ENCODE measurements at regions not wholly inside any gene's neighbourhood (a gene's known extent, or its start where the extent isn't known, plus 50 kb on each side); places are given as distances from the start of the nearest gene placed in this dataset.

DNA sequence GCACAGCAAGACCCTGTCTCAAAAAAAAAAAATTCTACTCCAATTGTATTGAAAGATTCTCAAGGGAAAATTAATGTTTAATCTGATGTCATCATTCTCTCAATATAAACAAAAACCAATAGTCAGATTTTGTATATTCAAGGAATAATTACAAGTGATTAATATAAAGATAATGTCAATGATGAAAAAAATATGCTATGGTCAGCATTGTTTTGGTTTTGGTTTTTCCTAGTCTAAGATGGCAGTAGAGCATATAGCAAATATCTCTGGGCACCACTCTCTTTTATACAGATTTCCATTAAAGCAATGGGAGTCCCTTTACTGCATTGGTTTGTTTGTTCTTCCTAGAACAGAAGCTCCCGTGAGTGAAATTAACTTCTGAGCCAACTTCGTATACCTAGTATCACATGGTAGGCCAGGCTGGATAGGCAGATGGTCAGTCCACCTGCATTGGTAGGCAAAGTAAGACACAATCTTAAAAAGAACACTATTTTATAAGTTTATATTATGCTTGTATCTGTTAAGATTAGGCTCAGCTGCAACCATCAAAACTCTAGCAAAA lies 523.8 kb upstream of the JARID2 start:
- Histone ChIP-seq H3K9me3 (no peaks in the 10 kb centered on the region), H3K36me3 (ENCODE audit: low read depth, missing control alignments) (no peaks in the 10 kb centered on the region), H3K27ac (no peak overlapping the region), H3K4me1 (no peaks in the 10 kb centered on the region), H3K27me3 (no peaks in the 10 kb centered on the region), H3K4me3 (no peak overlapping the region)
- DNase-seq: no peak
- intact Hi-C loops (cut with DNase I; ENCODE audit: low total_unique reads): no loop called here
- WGBS, 2 donors: 84 to 93% methylated on average over 2 of the region's 2 CpGs
- TF ChIP-seq POLR2A (IDR thresholded peaks at IDR 0.05): no peak
- TF ChIP-seq, protein P1, sequence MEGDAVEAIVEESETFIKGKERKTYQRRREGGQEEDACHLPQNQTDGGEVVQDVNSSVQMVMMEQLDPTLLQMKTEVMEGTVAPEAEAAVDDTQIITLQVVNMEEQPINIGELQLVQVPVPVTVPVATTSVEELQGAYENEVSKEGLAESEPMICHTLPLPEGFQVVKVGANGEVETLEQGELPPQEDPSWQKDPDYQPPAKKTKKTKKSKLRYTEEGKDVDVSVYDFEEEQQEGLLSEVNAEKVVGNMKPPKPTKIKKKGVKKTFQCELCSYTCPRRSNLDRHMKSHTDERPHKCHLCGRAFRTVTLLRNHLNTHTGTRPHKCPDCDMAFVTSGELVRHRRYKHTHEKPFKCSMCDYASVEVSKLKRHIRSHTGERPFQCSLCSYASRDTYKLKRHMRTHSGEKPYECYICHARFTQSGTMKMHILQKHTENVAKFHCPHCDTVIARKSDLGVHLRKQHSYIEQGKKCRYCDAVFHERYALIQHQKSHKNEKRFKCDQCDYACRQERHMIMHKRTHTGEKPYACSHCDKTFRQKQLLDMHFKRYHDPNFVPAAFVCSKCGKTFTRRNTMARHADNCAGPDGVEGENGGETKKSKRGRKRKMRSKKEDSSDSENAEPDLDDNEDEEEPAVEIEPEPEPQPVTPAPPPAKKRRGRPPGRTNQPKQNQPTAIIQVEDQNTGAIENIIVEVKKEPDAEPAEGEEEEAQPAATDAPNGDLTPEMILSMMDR (IDR thresholded peaks at IDR 0.05): no peak

DNA sequence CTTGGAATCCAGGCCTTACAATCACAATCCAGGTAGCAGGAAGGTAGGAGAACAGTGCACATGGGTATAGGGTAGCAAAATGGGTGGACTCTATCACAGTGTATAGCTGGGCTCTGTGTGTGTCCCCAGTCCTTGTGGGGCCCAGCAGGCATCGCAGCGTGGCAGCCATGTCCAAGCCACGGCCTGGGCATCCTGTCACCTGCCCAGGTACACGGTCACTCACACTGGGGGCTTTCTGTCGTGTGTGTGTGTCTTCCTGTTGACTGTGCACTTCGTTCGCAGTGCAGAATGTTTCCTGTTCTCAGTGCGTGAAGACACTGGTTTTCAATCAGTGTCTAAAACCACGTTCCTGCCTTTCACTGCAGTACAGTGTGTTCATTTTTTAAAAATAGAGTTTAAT lies 523.2 kb upstream of the JARID2 start:
- H3K9me3 ChIP-seq: no peaks in the 10 kb centered on the region
- H3K36me3 ChIP-seq (ENCODE audit: low read depth, missing control alignments): no peaks in the 10 kb centered on the region
- no peak overlapping the region for H3K27ac ChIP-seq
- WGBS, 2 donors: 69 to 87% methylated on average over 9 of the region's 9 CpGs
- TF ChIP-seq POLR2A (IDR thresholded peaks at IDR 0.05): no peak
- TF ChIP-seq, protein P1 (IDR thresholded peaks at IDR 0.05): no peak
- intact Hi-C loops (cut with DNase I; ENCODE audit: low total_unique reads): no loop called here
- H3K4me1 ChIP-seq: no peaks in the 10 kb centered on the region
- H3K4me3 ChIP-seq: no peak overlapping the region
- H3K27me3 ChIP-seq: no peaks in the 10 kb centered on the region
- no peak for DNase-seq

DNA sequence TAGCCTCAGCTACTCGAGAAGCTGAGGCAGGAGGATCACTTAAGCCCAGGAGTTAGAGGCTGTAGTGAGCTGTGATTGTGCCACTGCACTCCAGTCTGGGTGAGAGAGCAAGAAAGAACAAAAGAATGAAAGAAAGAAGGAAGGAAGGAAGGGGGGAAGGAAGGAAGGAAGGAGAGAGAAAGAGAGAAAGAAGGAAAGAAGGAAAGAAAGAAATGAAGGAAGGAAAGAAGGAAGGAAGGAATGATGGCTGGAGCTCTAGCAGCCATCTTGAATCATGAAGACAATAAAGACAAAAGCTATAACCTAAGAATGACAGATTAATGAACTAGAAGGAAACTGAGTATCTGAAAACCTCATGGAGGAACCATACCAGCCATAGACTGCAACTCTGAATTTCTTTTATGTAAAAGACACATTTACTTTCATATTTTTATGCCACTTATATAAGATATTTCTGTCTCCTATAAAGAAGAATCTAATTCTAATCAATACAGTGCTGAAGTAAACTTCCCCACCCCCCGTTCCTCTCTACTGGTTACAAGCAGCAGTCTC lies 522.3 kb upstream of the JARID2 start:
- no peak for DNase-seq
- no peaks in the 10 kb centered on the region for H3K36me3 ChIP-seq (ENCODE audit: low read depth, missing control alignments)
- no peak overlapping the region for H3K27ac ChIP-seq
- WGBS, 2 donors: 96 to 98% methylated on average over 2 of the region's 2 CpGs
- no peaks in the 10 kb centered on the region for H3K4me1 ChIP-seq
- no peak overlapping the region for H3K4me3 ChIP-seq
- intact Hi-C loops (cut with DNase I; ENCODE audit: low total_unique reads): no loop called here
- TF ChIP-seq POLR2A (IDR thresholded peaks at IDR 0.05): no peak
- TF ChIP-seq, protein P1 (IDR thresholded peaks at IDR 0.05): no peak
- no peaks in the 10 kb centered on the region for H3K27me3 ChIP-seq
- no peaks in the 10 kb centered on the region for H3K9me3 ChIP-seq

DNA sequence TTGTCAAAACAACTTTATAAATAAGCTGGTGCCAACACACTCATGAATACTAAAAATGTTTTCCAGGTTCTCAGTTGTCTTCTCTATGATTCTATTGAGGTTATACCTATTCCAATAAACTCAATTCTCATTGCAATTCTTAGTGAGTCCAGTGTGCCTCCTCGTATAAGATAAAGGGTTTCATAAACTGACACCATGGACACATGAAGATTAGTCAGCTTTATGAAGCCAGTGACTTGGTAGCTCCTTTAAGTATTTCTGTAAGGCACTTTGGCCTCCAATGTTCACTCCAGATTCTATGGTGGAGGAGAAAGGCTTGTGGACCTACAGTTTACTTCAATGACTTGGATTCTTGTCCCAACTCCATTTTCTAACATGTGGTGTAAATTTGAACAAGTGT lies 521.3 kb upstream of the JARID2 start:
- Histone ChIP-seq H3K4me1 (no peaks in the 10 kb centered on the region), H3K27me3 (no peaks in the 10 kb centered on the region), H3K4me3 (no peak overlapping the region), H3K9me3 (no peaks in the 10 kb centered on the region), H3K27ac (no peak overlapping the region), H3K36me3 (ENCODE audit: low read depth, missing control alignments) (no peaks in the 10 kb centered on the region)
- no peak for TF ChIP-seq POLR2A (IDR thresholded peaks at IDR 0.05)
- TF ChIP-seq, protein P1 (IDR thresholded peaks at IDR 0.05): no peak
- intact Hi-C loops (cut with DNase I; ENCODE audit: low total_unique reads): no loop called here
- no peak for DNase-seq
- 90 to 94% methylated on average over 1 of the region's 1 CpG for WGBS, 2 donors
